DND-41 (cell line): ENCODE measurements at regions not wholly inside any gene's neighbourhood (a gene's known extent, or its start where the extent isn't known, plus 50 kb on each side); places are given as distances from the start of the nearest gene placed in this dataset.

Experiments
- ATAC-seq: fragments of 200-7000 bp; cut with Tn5 transposase; 3 replicates; pipeline ENCODE4 v1.9.1; 2021; ENCODE audit warnings: low read depth; ENCODE audit not compliant: insufficient read depth
- DNase-seq: peaks from one replicate; pipeline ENCODE4 v3.0.0-alpha.2; 2020
- H2AFZ ChIP-seq: 2 replicates; pipeline ENCODE4 v1.6.0; 2012; ENCODE audit warnings: low read depth, low read length
- H3K27ac ChIP-seq: 2 replicates; pipeline ENCODE4 v1.5.1; 2012; ENCODE audit warnings: low read length, inconsistent platforms
- H3K27me3 ChIP-seq: fragments of 200-600 bp; sonication (generic); 2 replicates; pipeline ENCODE4 v1.6.0; 2012; ENCODE audit warnings: low read length, mild to moderate bottlenecking, inconsistent platforms; ENCODE audit not compliant: insufficient read depth, poor library complexity
- H3K36me3 ChIP-seq: 2 replicates; pipeline ENCODE4 v1.5.1; 2012; ENCODE audit warnings: low read length, inconsistent platforms; ENCODE audit not compliant: insufficient read depth
- H3K4me1 ChIP-seq: 2 replicates; pipeline ENCODE4 v1.5.1; 2012; ENCODE audit warnings: mild to moderate bottlenecking, low read length; ENCODE audit not compliant: insufficient read depth
- H3K4me2 ChIP-seq: 2 replicates; pipeline ENCODE4 v1.6.0; 2012; ENCODE audit warnings: mild to moderate bottlenecking, moderate library complexity, low read length, inconsistent platforms; ENCODE audit not compliant: insufficient read depth
- H3K4me3 ChIP-seq, 2 experiments: fragments of 200-600 bp in 1 of 2; shearing (Covaris generic) in 1 of 2; 2 replicates each; pipeline ENCODE4 v1.5.1; 2012 to 2016; ENCODE audit warnings: inconsistent platforms in 2 of 2, low read length in 2 of 2, mild to moderate bottlenecking in 2 of 2, low read depth in 1 of 2, moderate library complexity in 1 of 2
- H3K79me2 ChIP-seq: 2 replicates; pipeline ENCODE4 v1.6.0; 2012; ENCODE audit warnings: low read length, inconsistent platforms; ENCODE audit not compliant: insufficient read depth
- H3K9ac ChIP-seq: 2 replicates; pipeline ENCODE4 v1.6.0; 2012; ENCODE audit warnings: low read depth, mild to moderate bottlenecking, inconsistent platforms, low read length, moderate library complexity
- H3K9me3 ChIP-seq: 2 replicates; pipeline ENCODE4 v1.5.1; 2012; ENCODE audit warnings: low read length, moderate library complexity, mild to moderate bottlenecking, inconsistent platforms; ENCODE audit not compliant: insufficient read depth, severe bottlenecking
- H4K20me1 ChIP-seq: 2 replicates; pipeline ENCODE4 v1.6.0; 2012; ENCODE audit warnings: low read length; ENCODE audit not compliant: insufficient read depth
- CTCF ChIP-seq: IDR thresholded peaks from 2 replicates; pipeline ENCODE4 v1.5.1; 2012; ENCODE audit warnings: borderline replicate concordance, low read length, moderate library complexity, mild to moderate bottlenecking; ENCODE audit not compliant: poor library complexity, severe bottlenecking; ENCODE audit errors: extremely low read depth
- EZH2 ChIP-seq: IDR thresholded peaks from 3 replicates; pipeline ENCODE4 v1.6.1; 2012; ENCODE audit warnings: borderline replicate concordance, low read depth, mild to moderate bottlenecking, moderate library complexity, low read length, inconsistent platforms; ENCODE audit not compliant: severe bottlenecking

- DNase-seq (no peak), ATAC-seq (no peak)
- Histone ChIP-seq H3K79me2 (no peaks in the 10 kb centered on the region), H3K4me1 (no peaks in the 10 kb centered on the region), H3K36me3 (no peaks in the 10 kb centered on the region), H3K4me3 (no peak overlapping the region), H3K27ac (no peak overlapping the region), H3K9me3 (no peaks in the 10 kb centered on the region), H2AFZ (no peak overlapping the region), H3K9ac (no peak overlapping the region), H3K4me2 (no peak overlapping the region), H4K20me1 (no peaks in the 10 kb centered on the region), H3K27me3 (no peaks in the 10 kb centered on the region)
- no peak for TF ChIP-seq CTCF
- no peak for TF ChIP-seq EZH2
Measured at GRCh38 chr1:98575955-98576354, 85.6 kb upstream of the SNX7 start.

DNA sequence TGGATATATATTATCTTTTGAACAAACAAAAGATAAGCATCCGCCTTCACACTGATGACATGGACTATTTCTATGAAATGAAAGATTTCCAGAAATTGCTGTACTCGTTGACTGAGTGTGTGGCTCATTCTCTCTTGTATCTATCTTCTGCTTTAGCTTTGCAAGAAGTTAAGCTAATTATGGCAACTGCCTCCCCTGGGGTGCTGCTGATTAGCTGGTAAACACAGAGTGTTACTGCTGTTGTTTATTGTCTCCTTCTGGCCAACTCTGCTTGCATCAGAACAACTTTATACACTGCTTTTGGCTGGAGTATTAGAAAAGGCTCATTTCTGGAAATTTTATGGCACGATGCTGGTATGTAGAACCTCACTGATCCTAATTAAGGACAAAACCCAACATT, 95.6 kb upstream of the SNX7 start:
- H3K36me3 ChIP-seq: no peaks in the 10 kb centered on the region

DNA sequence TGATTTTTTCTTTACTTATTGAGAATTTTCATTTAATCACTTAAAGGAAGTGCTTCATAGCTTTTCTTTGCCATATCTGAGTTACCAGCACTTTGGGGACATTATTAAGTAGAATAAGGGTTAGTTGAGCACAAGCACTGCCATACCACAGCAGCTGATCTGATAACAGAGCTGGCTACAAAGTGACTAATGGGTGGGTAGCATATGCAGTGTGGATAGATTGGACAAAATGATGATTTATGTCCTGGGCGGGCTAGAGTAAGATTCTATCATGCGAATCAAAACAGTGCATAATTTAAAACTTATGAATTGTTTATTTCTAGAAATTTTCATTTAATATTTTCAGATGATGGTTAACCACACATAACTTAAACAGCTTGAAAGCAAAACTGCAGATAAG, 102.2 kb upstream of the SNX7 start:
- TF ChIP-seq EZH2 (no peak), CTCF (no peak)

More for the DNA sequence above, 95.6 kb upstream of the SNX7 start:
- Histone ChIP-seq H3K4me1 (no peaks in the 10 kb centered on the region), H3K4me3 (no peak overlapping the region), H3K9ac (no peak overlapping the region), H3K27me3 (no peaks in the 10 kb centered on the region), H3K27ac (no peak overlapping the region), H2AFZ (no peak overlapping the region), H3K9me3 (peaks cover 18% of the 10 kb centered on the region), H4K20me1 (no peaks in the 10 kb centered on the region), H3K79me2 (no peaks in the 10 kb centered on the region), H3K4me2 (no peak overlapping the region)
- ATAC-seq (no peak), DNase-seq (no peak)
- TF ChIP-seq CTCF (no peak), EZH2 (no peak)

GRCh38 chr1:98557895-98558294, 103.6 kb upstream of the SNX7 start:
- Histone ChIP-seq H3K4me2 (no peak overlapping the region), H3K4me3 (no peak overlapping the region), H3K27ac (no peak overlapping the region), H2AFZ (no peak overlapping the region; the same call in 1 of the 2 replicates), H3K9me3 (peaks cover 7% of the 10 kb centered on the region), H3K36me3 (no peaks in the 10 kb centered on the region), H3K9ac (no peak overlapping the region), H3K4me1 (no peaks in the 10 kb centered on the region), H3K79me2 (no peaks in the 10 kb centered on the region), H3K27me3 (no peaks in the 10 kb centered on the region), H4K20me1 (no peaks in the 10 kb centered on the region)
- DNase-seq (no peak), ATAC-seq (no peak)
- TF ChIP-seq EZH2 (no peak), CTCF (no peak)

More for the DNA sequence above, 102.2 kb upstream of the SNX7 start:
- ATAC-seq (no peak), DNase-seq (no peak)
- no peaks in the 10 kb centered on the region for H3K4me1 ChIP-seq
- no peak overlapping the region for H3K4me3 ChIP-seq
- H3K27ac ChIP-seq: no peak overlapping the region
- no peaks in the 10 kb centered on the region for H3K36me3 ChIP-seq
- H2AFZ ChIP-seq: no peak overlapping the region
- peaks cover 17% of the 10 kb centered on the region for H3K9me3 ChIP-seq
- no peaks in the 10 kb centered on the region for H3K79me2 ChIP-seq
- no peak overlapping the region for H3K4me2 ChIP-seq
- no peaks in the 10 kb centered on the region for H3K27me3 ChIP-seq
- no peaks in the 10 kb centered on the region for H4K20me1 ChIP-seq
- H3K9ac ChIP-seq: no peak overlapping the region
